GM23248 (cell line): ENCODE measurements at regions not wholly inside any gene's neighbourhood (a gene's known extent, or its start where the extent isn't known, plus 50 kb on each side); places are given as distances from the start of the nearest gene placed in this dataset.

Source experiments
- DNase-seq: peaks from one replicate; pipeline ENCODE4 v3.0.0-alpha.2; 2015
- H2AFZ ChIP-seq: fragments of 200-600 bp; sonication (generic); 2 replicates; pipeline ENCODE4 v1.6.1; 2016; ENCODE audit warnings: antibody characterized with exemption
- H3F3A ChIP-seq: fragments of 200-600 bp; sonication (generic); 2 replicates; pipeline ENCODE4 v1.6.1; 2016; ENCODE audit warnings: mild to moderate bottlenecking, antibody characterized with exemption, mixed run types; ENCODE audit not compliant: insufficient read depth
- H3K27ac ChIP-seq: fragments of 200-600 bp; sonication (generic); 2 replicates; pipeline ENCODE4 v1.5.1; 2016; ENCODE audit warnings: mild to moderate bottlenecking
- H3K27me3 ChIP-seq: fragments of 200-600 bp; sonication (generic); replicated peaks from 2 replicates; pipeline ENCODE4 v1.6.1; 2016; ENCODE audit warnings: mild to moderate bottlenecking; ENCODE audit not compliant: insufficient read depth
- H3K36me3 ChIP-seq: fragments of 200-600 bp; sonication (generic); 2 replicates; pipeline ENCODE4 v1.6.1; 2016; ENCODE audit warnings: low read depth, mild to moderate bottlenecking
- H3K4me1 ChIP-seq: fragments of 200-600 bp; sonication (generic); 2 replicates; pipeline ENCODE4 v1.6.1; 2016; ENCODE audit warnings: mild to moderate bottlenecking; ENCODE audit not compliant: insufficient read depth
- H3K4me2 ChIP-seq: fragments of 200-600 bp; sonication (generic); one replicate; pipeline ENCODE4 v1.6.1; 2016; ENCODE audit warnings: mild to moderate bottlenecking; ENCODE audit not compliant: unreplicated experiment
- H3K4me3 ChIP-seq: fragments of 200-600 bp; sonication (generic); 2 replicates; pipeline ENCODE4 v1.5.1; 2016; ENCODE audit warnings: mild to moderate bottlenecking
- H3K79me2 ChIP-seq: fragments of 200-600 bp; sonication (generic); 2 replicates; pipeline ENCODE4 v1.6.1; 2016; ENCODE audit warnings: mild to moderate bottlenecking; ENCODE audit not compliant: insufficient read depth
- H3K9ac ChIP-seq: fragments of 200-600 bp; sonication (generic); 2 replicates; pipeline ENCODE4 v1.6.1; 2016; ENCODE audit warnings: mild to moderate bottlenecking
- H3K9me2 ChIP-seq: fragments of 200-600 bp; sonication (generic); 2 replicates; pipeline ENCODE4 v1.6.1; 2016; ENCODE audit warnings: mixed run types, mild to moderate bottlenecking, moderate library complexity; ENCODE audit not compliant: insufficient read depth
- H3K9me3 ChIP-seq: fragments of 200-600 bp; sonication (generic); one replicate; pipeline ENCODE4 v1.6.1; 2017; ENCODE audit warnings: low read depth
- H4K20me1 ChIP-seq: fragments of 200-600 bp; sonication (generic); 2 replicates; pipeline ENCODE4 v1.6.0; 2016; ENCODE audit not compliant: insufficient read depth
- EZH2 ChIP-seq: fragments of 200-600 bp; sonication (generic); IDR thresholded peaks from 2 replicates; pipeline ENCODE4 v1.6.1; 2018; ENCODE audit warnings: antibody characterized with exemption, mild to moderate bottlenecking; ENCODE audit not compliant: insufficient read depth, poor library complexity, severe bottlenecking
- EZH2phosphoT487 ChIP-seq: fragments of 200-600 bp; sonication (generic); IDR thresholded peaks from 2 replicates; pipeline ENCODE4 v1.6.1; 2018; ENCODE audit warnings: antibody characterized with exemption, moderate library complexity, mild to moderate bottlenecking, low read depth; ENCODE audit not compliant: insufficient read depth
- WGBS, 2 experiments: methylation state at CpG; one replicate each; pipeline ENCODE4 v1.1.6; 2015 to 2017; ENCODE audit warnings: low lambda C conversion rate in 2 of 2, low coverage in 1 of 2; ENCODE audit errors: missing lambda C conversion rate in 2 of 2; 5-methylcytosine and 5-hydroxymethylcytosine counted together
- in situ Hi-C: fragments of 300-500 bp; cut with MboI; formaldehyde crosslinking; loops from 2 replicates; pipeline ENCODE4 v1.15.0; 2020

DNA sequence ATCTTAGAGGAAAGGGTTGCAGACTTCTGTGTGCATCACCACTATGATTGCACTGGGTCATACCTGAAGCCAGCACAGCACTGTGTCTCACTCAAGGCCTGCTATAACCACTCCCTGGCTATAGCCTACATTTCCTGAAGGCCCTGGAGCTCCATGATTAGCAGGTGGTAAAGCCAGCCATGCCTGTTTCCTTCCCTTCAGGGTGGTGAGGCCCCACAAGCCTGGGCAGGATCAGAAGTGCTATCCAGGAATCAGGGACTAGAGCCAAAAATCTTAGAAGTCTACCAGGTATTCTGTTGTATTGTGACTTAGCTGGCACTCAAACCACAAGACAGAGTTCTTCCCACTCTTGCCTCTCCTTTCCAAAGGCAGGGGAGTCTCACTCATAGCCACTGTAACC, 734.6 kb downstream of the GLUD2 start:
- Histone ChIP-seq H3K27ac (no peak overlapping the region), H3K27me3 (no peaks in the 10 kb centered on the region), H3K36me3 (no peaks in the 10 kb centered on the region), H3K9me2 (no peaks in the 10 kb centered on the region), H3K4me3 (no peak overlapping the region), H4K20me1 (no peaks in the 10 kb centered on the region), H3K4me1 (no peaks in the 10 kb centered on the region), H3K4me2 (no peak overlapping the region), H3K9ac (no peak overlapping the region), H3F3A (no peaks in the 10 kb centered on the region), H3K79me2 (no peaks in the 10 kb centered on the region), H3K9me3 (no peaks in the 10 kb centered on the region), H2AFZ (no peak overlapping the region)
- no peak for DNase-seq
- in situ Hi-C loops = no loop called here
- TF ChIP-seq EZH2 = no peak
- TF ChIP-seq EZH2phosphoT487 = no peak

DNA sequence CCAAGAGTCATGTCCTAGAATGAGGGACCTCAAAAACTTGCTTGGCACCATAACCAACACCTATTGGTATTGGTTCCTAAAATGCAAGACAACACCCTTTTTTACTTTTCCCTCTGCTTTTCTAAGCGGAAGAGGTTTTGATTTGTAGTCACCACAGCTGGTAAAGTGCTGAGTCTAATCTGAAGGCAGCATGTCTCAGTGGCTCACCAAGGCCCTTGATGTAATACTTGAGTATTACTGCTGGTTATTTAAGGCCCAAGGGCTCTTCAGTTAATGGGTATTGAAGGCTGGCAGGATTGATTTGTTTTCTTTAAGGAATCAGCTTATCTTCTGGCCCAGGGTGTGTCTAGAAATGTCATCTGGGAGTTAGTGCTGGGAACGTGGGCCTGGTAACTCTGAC, 735.1 kb downstream of the GLUD2 start:
- Histone ChIP-seq H3K9me3 (no peaks in the 10 kb centered on the region), H3K36me3 (no peaks in the 10 kb centered on the region), H3K9me2 (no peaks in the 10 kb centered on the region), H3K4me1 (no peaks in the 10 kb centered on the region), H3F3A (no peaks in the 10 kb centered on the region), H3K27me3 (no peaks in the 10 kb centered on the region), H4K20me1 (no peaks in the 10 kb centered on the region), H3K9ac (no peak overlapping the region), H3K4me2 (no peak overlapping the region), H3K79me2 (no peaks in the 10 kb centered on the region), H3K27ac (no peak overlapping the region), H3K4me3 (no peak overlapping the region), H2AFZ (no peak overlapping the region)
- DNase-seq = no peak
- TF ChIP-seq EZH2 = no peak
- TF ChIP-seq EZH2phosphoT487 = no peak
- in situ Hi-C loops = no loop called here
- 17 to 27% methylated on average over 2 of the region's 2 CpGs for WGBS, 2 experiments

DNA sequence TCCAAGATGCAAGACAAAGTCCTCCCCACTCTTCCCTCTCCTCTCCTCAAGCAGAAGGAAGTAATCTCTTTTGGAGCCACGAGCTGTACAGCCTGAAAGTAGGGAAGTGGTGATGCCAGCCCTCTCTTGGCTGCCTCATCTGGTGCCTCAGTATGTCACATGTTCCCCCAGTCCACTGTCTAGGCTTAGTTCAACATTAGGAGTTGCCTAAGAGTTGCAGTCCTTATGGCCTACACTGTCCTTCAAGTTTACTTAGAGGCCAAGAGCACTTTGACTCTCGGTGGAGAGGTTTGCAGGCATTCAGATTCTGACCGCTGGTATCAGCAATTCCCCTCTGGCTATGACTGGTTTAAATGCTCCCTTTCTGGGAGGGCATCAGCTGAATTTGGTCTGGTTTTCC, 735.6 kb downstream of the GLUD2 start:
- in situ Hi-C loops = no loop called here
- Histone ChIP-seq H3K27ac (no peak overlapping the region), H4K20me1 (no peaks in the 10 kb centered on the region), H3K9ac (no peak overlapping the region), H3K27me3 (no peaks in the 10 kb centered on the region), H3K79me2 (no peaks in the 10 kb centered on the region), H3K36me3 (no peaks in the 10 kb centered on the region), H3K4me1 (no peaks in the 10 kb centered on the region), H3K4me3 (no peak overlapping the region), H3K4me2 (no peak overlapping the region), H3F3A (no peaks in the 10 kb centered on the region), H2AFZ (no peak overlapping the region), H3K9me2 (no peaks in the 10 kb centered on the region), H3K9me3 (no peaks in the 10 kb centered on the region)
- no peak for DNase-seq
- TF ChIP-seq EZH2 (no peak), EZH2phosphoT487 (no peak)
- 20 to 35% methylated on average over 2 to 3 of the region's 3 CpGs for WGBS, 2 experiments

DNA sequence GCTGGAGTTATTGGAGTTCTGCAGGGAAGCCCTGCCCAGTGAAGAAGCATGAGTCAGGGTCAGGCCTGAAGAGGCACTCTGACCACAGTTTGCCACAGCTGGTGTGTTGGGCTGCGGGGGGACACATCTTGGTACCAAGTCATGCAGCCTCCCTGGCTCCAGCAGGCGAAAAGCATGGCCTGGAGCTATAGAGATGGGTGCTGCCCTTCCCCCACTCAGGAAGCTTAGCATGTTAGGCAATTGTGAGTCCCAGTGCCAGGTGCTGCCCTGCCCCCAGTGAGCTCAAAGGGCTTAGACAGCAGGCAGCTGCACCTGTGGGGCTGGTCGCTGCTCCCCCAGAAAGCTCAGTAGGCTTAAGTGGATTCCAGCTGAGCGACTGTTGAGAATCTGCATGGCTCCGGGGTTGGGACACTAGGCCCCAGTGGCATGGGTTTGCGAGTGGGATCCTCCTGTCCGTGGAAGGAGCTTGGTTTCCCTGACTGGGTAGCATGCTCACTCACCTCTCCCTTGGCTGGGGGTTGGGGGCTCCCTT, 755.5 kb downstream of the GLUD2 start:
- TF ChIP-seq EZH2phosphoT487 = no peak
- no peak for TF ChIP-seq EZH2
- Histone ChIP-seq H3K9ac (no peak overlapping the region), H3K4me2 (no peak overlapping the region), H3K4me1 (no peaks in the 10 kb centered on the region), H3K4me3 (no peak overlapping the region), H2AFZ (no peak overlapping the region), H3K36me3 (no peaks in the 10 kb centered on the region), H3K27me3 (no peaks in the 10 kb centered on the region), H4K20me1 (no peaks in the 10 kb centered on the region), H3F3A (no peaks in the 10 kb centered on the region), H3K27ac (no peak overlapping the region), H3K9me3 (no peaks in the 10 kb centered on the region), H3K9me2 (no peaks in the 10 kb centered on the region), H3K79me2 (no peaks in the 10 kb centered on the region)
- no peak for DNase-seq
- 38 to 60% methylated on average over 6 to 7 of the region's 7 CpGs for whole genome bisulfite sequencing, 2 experiments
- in situ Hi-C loops = no loop called here

DNA sequence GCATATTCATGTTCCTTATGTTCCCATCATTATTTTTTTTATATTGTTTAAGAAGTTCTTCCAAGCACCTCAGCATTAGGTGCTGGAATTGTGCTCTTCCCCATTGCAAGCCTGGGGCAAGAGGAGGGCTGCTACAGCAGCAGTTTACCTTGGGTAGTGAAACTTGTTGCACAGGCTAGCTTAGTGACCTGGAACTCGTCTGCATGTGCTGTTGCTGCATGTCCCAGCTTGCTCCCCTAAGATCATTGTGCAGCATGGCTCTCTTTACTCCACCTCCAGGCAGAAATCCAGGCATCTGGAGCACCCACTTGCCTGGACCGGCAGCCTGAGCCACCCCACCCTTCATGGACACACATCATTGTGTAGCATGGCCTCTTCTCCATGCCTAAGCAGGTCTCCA, 776.0 kb downstream of the GLUD2 start:
- Histone ChIP-seq H3K4me2 (no peak overlapping the region), H3K9me3 (no peaks in the 10 kb centered on the region), H3K4me1 (no peaks in the 10 kb centered on the region), H3K27ac (no peak overlapping the region), H3K79me2 (no peaks in the 10 kb centered on the region), H3K36me3 (no peaks in the 10 kb centered on the region), H3K27me3 (no peaks in the 10 kb centered on the region), H3F3A (no peaks in the 10 kb centered on the region), H3K9me2 (no peaks in the 10 kb centered on the region), H4K20me1 (no peaks in the 10 kb centered on the region), H3K9ac (no peak overlapping the region), H3K4me3 (no peak overlapping the region), H2AFZ (no peak overlapping the region)
- DNase-seq = no peak
- TF ChIP-seq EZH2phosphoT487 (no peak), EZH2 (no peak)
- WGBS, 2 experiments = 44 to 47% methylated on average over 2 of the region's 2 CpGs
- in situ Hi-C loops = no loop called here
